Endothelial cell of umbilical vein (primary cell): ENCODE measurements at regions not wholly inside any gene's neighbourhood (a gene's known extent, or its start where the extent isn't known, plus 50 kb on each side); places are given as distances from the start of the nearest gene placed in this dataset.

Experiments
- BruUV-seq: library from RNA; stranded (reverse); fragments of 400-500 nt; replicated peaks from 2 replicates; lab custom pipeline; 2021; lab: Mats Ljungman, UMichigan
- CTCF ChIA-PET: fragments of 300-600, 350-600 bp; sonication (Branson Sonifier 250); formaldehyde crosslinking; loops from one replicate; lab custom pipeline; 2021; ENCODE audit warnings: antibody characterized with exemption, inconsistent platforms; lab: Charles Lee
- POLR2A ChIA-PET: fragments of 300-600, 350-600 bp; sonication (Branson Sonifier 250); formaldehyde crosslinking; loops from one replicate; lab custom pipeline; 2021; ENCODE audit warnings: antibody characterized with exemption, inconsistent platforms; lab: Charles Lee
- DNase-seq: peaks from one replicate; pipeline ENCODE4 v3.0.0-alpha.2; 2011; ENCODE audit warnings: low read depth, low spot score
- FAIRE-seq: peaks from 2 replicates; lab custom pipeline; 2011; peaks lifted over from hg19 to GRCh38; lab: Jason Lieb, UNC
- H2AFZ ChIP-seq: 2 replicates; pipeline ENCODE4 v1.6.0; 2012; ENCODE audit warnings: low read depth, low read length, control low read depth, inconsistent platforms
- H3K27ac ChIP-seq: 2 replicates; pipeline ENCODE4 v1.5.1; 2011; ENCODE audit warnings: low read depth, mild to moderate bottlenecking, control low read depth, low read length, moderate library complexity; ENCODE audit not compliant: insufficient read depth
- H3K27me3 ChIP-seq, 2 experiments: 2 replicates each; pipeline versions ENCODE4 v1.6.0 to v1.6.1; 2011; ENCODE audit warnings: low read length in 2 of 2, mixed read lengths in 1 of 2; ENCODE audit not compliant: control insufficient read depth in 2 of 2, insufficient read depth in 2 of 2
- H3K36me3 ChIP-seq, 2 experiments: 2 replicates in 1 of 2; 3 replicates in 1 of 2; pipeline ENCODE4 v1.5.1; 2011; ENCODE audit warnings: low read length in 2 of 2, mild to moderate bottlenecking in 1 of 2, moderate library complexity in 1 of 2; ENCODE audit not compliant: control insufficient read depth in 2 of 2, insufficient read depth in 2 of 2; ENCODE audit errors: extremely low read depth in 1 of 2
- H3K4me1 ChIP-seq: 3 replicates; pipeline ENCODE4 v1.5.1; 2011; ENCODE audit warnings: mild to moderate bottlenecking, low read length; ENCODE audit not compliant: control insufficient read depth, insufficient read depth; ENCODE audit errors: extremely low read depth
- H3K4me2 ChIP-seq: 2 replicates; pipeline ENCODE4 v1.6.1; 2011; ENCODE audit warnings: low read length, control low read depth, mixed read lengths; ENCODE audit not compliant: insufficient read depth
- H3K4me3 ChIP-seq, 3 experiments: fragments of 200-600 bp in 1 of 3; sonication (generic), shearing (Covaris generic) in 1 of 3; replicated peaks in 1 of 3; 2 replicates each; pipeline ENCODE4 v1.5.1; 2011 to 2016; ENCODE audit warnings: control low read depth in 3 of 3, low read length in 3 of 3, mild to moderate bottlenecking in 2 of 3, inconsistent platforms in 1 of 3, low read depth in 1 of 3, moderate library complexity in 1 of 3; ENCODE audit not compliant: insufficient read depth in 1 of 3
- H3K79me2 ChIP-seq: 2 replicates; pipeline ENCODE4 v1.6.0; 2012; ENCODE audit warnings: low read length, inconsistent platforms; ENCODE audit not compliant: control insufficient read depth, insufficient read depth
- H3K9ac ChIP-seq: replicated peaks from 2 replicates; pipeline ENCODE3; 2011; ENCODE audit warnings: low read length, control low read depth; ENCODE audit not compliant: insufficient read depth; ENCODE audit errors: extremely low read depth
- H3K9me1 ChIP-seq: replicated peaks from 3 replicates; pipeline ENCODE4 v1.6.0; 2011; ENCODE audit warnings: mild to moderate bottlenecking, low read length; ENCODE audit not compliant: control insufficient read depth, insufficient read depth; ENCODE audit errors: extremely low read depth
- H3K9me3 ChIP-seq: replicated peaks from 2 replicates; pipeline ENCODE4 v1.5.1; 2012; ENCODE audit warnings: low read length, inconsistent platforms; ENCODE audit not compliant: control insufficient read depth, insufficient read depth
- H4K20me1 ChIP-seq: replicated peaks from 2 replicates; pipeline ENCODE3; 2011; ENCODE audit warnings: mild to moderate bottlenecking, low read length; ENCODE audit not compliant: control insufficient read depth, insufficient read depth; ENCODE audit errors: extremely low read depth
- EZH2 ChIP-seq: IDR thresholded peaks from 2 replicates; pipeline ENCODE4 v1.6.1; 2012; ENCODE audit warnings: borderline replicate concordance, low read depth, mild to moderate bottlenecking, moderate library complexity, low read length, inconsistent platforms; ENCODE audit not compliant: severe bottlenecking
- FOS ChIP-seq: IDR thresholded peaks from 2 replicates; pipeline ENCODE4 v1.6.1; 2011; ENCODE audit warnings: mild to moderate bottlenecking, low read length, moderate library complexity, borderline replicate concordance; ENCODE audit not compliant: insufficient read depth
- GATA2 ChIP-seq: IDR thresholded peaks from 2 replicates; pipeline ENCODE4 v1.7.0; 2011; ENCODE audit warnings: low read depth, mild to moderate bottlenecking, moderate library complexity, mixed read lengths, low read length; ENCODE audit not compliant: insufficient read length, insufficient read depth
- JUN ChIP-seq: IDR thresholded peaks from 2 replicates; pipeline ENCODE4 v1.6.1; 2011; ENCODE audit warnings: borderline replicate concordance, low read depth; ENCODE audit not compliant: insufficient read length, insufficient read depth
- MAX ChIP-seq: IDR thresholded peaks from 2 replicates; pipeline ENCODE4 v1.6.1; 2011; ENCODE audit not compliant: insufficient read depth, insufficient read length
- MYC ChIP-seq: IDR thresholded peaks from one replicate; pipeline ENCODE4 v1.6.1; 2011; ENCODE audit warnings: mild to moderate bottlenecking, low read depth, low read length
- POLR2A ChIP-seq: IDR thresholded peaks from 2 replicates; pipeline ENCODE4 v1.6.1; 2012; ENCODE audit warnings: low read depth, mild to moderate bottlenecking, control low read depth, low read length
- POLR2AphosphoS5 ChIP-seq: IDR thresholded peaks from 2 replicates; pipeline ENCODE4 v1.6.1; 2012; ENCODE audit warnings: low read depth, mild to moderate bottlenecking, control low read depth, low read length, moderate library complexity; ENCODE audit not compliant: insufficient read depth
- dilution Hi-C: fragments of 300-500 bp; cut with MboI; formaldehyde crosslinking; loops from one replicate; pipeline ENCODE4 v1.15.0; 2019; ENCODE audit warnings: low sequenced_read_pairs; ENCODE audit not compliant: extremely low pct_ligation_motif_present
- intact Hi-C: fragments of 100-400 bp; cut with micrococcal nuclease; formaldehyde crosslinking; loops from one replicate; pipeline ENCODE4 v1.10.0; 2022
- TF ChIP-seq, protein P1 (sequence below), 2 donors: IDR thresholded peaks; 1 replicate in 1 of 2; 2 replicates in 1 of 2; pipeline ENCODE4 v1.5.1; 2011; ENCODE audit warnings: low read length in 2 of 2, mild to moderate bottlenecking in 2 of 2, moderate library complexity in 2 of 2, control low read depth in 1 of 2, inconsistent platforms in 1 of 2, low read depth in 1 of 2; ENCODE audit not compliant: insufficient read depth in 1 of 2; ENCODE audit errors: extremely low read depth in 1 of 2

DNA sequence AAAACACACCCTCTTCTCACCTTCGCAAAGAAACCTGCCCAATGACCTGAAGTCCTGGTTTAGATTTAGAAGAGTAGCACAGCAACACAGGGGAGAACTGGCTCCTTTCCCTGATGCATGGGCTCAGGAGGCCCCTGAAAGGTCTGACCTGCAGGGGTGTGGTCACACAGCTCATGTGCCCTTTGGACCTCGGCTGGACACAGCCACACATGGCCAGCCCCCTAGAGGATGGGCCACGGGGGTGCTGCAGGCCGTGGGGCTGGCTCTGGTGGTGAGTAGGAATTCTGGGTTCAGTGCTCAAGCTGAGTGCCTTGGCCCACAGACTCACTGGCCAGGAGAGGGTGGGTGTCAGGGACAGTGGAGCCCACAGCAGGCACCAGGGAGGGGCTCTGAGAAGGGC is 118.5 kb upstream of the ADCY1 start:
- Histone ChIP-seq H3K4me3 (no peak overlapping the region), H4K20me1 (no peaks in the 10 kb centered on the region), H3K36me3 (no peaks in the 10 kb centered on the region), H3K4me1 (no peaks in the 10 kb centered on the region), H3K9me1 (no peaks in the 10 kb centered on the region), H3K79me2 (no peaks in the 10 kb centered on the region), H2AFZ (no peak overlapping the region), H3K9me3 (no peaks in the 10 kb centered on the region), H3K4me2 (no peak overlapping the region), H3K9ac (no peak overlapping the region), H3K27ac (no peak overlapping the region), H3K27me3 (no peaks in the 10 kb centered on the region)
- ChIA-PET CTCF (no interaction called here), POLR2A (no interaction called here)
- TF ChIP-seq MAX (no peak), GATA2 (no peak)
- no TSS peak for BruUV-seq
- intact Hi-C loops, result no loop called here
- DNase-seq, result no peak
- FAIRE-seq, result no peak
- dilution Hi-C loops, result no loop called here

DNA sequence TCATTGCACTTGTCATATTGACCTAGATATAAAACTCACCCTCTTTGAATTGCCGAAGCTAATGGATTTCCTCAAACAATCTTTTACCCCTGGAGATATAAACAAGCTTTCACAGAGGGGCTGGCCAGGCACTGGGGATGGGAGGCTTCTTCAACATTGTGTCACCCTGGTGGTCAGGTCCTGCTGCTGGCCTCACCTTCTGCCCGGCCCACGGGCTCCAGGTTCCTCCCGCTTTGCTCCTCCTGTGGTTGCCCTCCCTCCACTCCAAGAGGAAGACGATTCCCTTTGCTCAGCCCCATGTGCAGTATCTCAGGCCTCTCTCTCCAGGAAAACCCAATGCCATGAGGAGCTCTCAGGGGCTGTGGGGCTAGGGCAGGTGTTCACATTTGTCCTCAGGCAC is 118.1 kb upstream of the ADCY1 start:
- Histone ChIP-seq H2AFZ (no peak overlapping the region), H3K4me1 (no peaks in the 10 kb centered on the region), H3K36me3 (no peaks in the 10 kb centered on the region), H3K27me3 (no peaks in the 10 kb centered on the region), H3K27ac (no peak overlapping the region), H3K9me1 (no peaks in the 10 kb centered on the region), H3K79me2 (no peaks in the 10 kb centered on the region), H3K9me3 (no peaks in the 10 kb centered on the region), H3K4me3 (no peak overlapping the region), H3K4me2 (no peak overlapping the region), H3K9ac (no peak overlapping the region), H4K20me1 (no peaks in the 10 kb centered on the region)
- ChIA-PET POLR2A (no interaction called here), CTCF (no interaction called here)
- DNase-seq (no peak), FAIRE-seq (no peak)
- BruUV-seq, result no TSS peak
- dilution Hi-C loops (no loop called here), intact Hi-C loops (no loop called here)
- TF ChIP-seq POLR2A (no peak), JUN (no peak), MAX (no peak), FOS (no peak), GATA2 (no peak), MYC (no peak), EZH2 (no peak), POLR2AphosphoS5 (no peak)
- TF ChIP-seq, protein P1, sequence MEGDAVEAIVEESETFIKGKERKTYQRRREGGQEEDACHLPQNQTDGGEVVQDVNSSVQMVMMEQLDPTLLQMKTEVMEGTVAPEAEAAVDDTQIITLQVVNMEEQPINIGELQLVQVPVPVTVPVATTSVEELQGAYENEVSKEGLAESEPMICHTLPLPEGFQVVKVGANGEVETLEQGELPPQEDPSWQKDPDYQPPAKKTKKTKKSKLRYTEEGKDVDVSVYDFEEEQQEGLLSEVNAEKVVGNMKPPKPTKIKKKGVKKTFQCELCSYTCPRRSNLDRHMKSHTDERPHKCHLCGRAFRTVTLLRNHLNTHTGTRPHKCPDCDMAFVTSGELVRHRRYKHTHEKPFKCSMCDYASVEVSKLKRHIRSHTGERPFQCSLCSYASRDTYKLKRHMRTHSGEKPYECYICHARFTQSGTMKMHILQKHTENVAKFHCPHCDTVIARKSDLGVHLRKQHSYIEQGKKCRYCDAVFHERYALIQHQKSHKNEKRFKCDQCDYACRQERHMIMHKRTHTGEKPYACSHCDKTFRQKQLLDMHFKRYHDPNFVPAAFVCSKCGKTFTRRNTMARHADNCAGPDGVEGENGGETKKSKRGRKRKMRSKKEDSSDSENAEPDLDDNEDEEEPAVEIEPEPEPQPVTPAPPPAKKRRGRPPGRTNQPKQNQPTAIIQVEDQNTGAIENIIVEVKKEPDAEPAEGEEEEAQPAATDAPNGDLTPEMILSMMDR (IDR thresholded peaks at IDR 0.05; ENCODE audit: extremely low read depth in 1 of 2, insufficient read depth in 1 of 2, low read depth in 1 of 2, low read length in 2 of 2), result no peak
